ENCODE measurements at regions not wholly inside any gene's neighbourhood (a gene's known extent, or its start where the extent isn't known, plus 50 kb on each side); places are given as distances from the start of the nearest gene placed in this dataset.

DNA sequence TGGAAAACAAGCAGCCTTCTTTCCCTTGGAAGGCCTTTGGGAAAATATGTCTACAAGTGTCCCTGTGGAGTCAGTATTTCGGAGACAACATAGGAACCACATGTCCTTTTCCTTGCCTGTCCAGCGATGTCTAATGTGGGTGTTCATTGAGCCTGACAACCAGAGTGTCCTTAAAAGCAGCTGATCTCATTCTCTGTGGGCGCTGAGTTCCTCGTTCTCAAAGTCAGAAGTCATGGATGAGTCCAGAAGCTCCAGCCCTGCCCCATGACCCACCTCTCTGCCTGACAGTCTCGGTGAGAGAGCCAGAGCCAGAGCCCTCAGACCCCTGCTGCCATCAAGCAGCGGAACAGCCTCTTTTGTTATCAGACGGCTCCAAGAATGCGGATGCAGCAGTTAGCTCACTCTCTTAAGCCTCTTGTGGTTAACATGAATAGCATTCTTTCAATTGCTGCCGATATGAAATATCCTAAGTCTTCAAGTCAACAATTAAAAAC is 329.2 kb downstream of the TGFB2 start:
- intact Hi-C loops (cut with micrococcal nuclease): no loop called here
- ChIA-PET CTCF (no interaction called here), POLR2A (no interaction called here)
- Mint-ChIP-seq H3K36me3 (ENCODE audit: low read depth) (no peaks in the 10 kb centered on the region), H3K27me3 (no peaks in the 10 kb centered on the region), H3K4me1 (ENCODE audit: low read depth) (no peaks in the 10 kb centered on the region), H3K4me3 (no peak overlapping the region), H3K9me3 (peaks cover 3% of the 10 kb centered on the region), H3K27ac (no peak overlapping the region)
- DNase-seq (no peak), ATAC-seq (no peak)
- TF ChIP-seq, protein P1, sequence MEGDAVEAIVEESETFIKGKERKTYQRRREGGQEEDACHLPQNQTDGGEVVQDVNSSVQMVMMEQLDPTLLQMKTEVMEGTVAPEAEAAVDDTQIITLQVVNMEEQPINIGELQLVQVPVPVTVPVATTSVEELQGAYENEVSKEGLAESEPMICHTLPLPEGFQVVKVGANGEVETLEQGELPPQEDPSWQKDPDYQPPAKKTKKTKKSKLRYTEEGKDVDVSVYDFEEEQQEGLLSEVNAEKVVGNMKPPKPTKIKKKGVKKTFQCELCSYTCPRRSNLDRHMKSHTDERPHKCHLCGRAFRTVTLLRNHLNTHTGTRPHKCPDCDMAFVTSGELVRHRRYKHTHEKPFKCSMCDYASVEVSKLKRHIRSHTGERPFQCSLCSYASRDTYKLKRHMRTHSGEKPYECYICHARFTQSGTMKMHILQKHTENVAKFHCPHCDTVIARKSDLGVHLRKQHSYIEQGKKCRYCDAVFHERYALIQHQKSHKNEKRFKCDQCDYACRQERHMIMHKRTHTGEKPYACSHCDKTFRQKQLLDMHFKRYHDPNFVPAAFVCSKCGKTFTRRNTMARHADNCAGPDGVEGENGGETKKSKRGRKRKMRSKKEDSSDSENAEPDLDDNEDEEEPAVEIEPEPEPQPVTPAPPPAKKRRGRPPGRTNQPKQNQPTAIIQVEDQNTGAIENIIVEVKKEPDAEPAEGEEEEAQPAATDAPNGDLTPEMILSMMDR (IDR thresholded peaks at IDR 0.05): no peak

GRCh38 chr1:218677026-218677425 is 331.9 kb downstream of the TGFB2 start:
- H3K36me3 Mint-ChIP-seq (ENCODE audit: low read depth): no peaks in the 10 kb centered on the region
- CTCF ChIA-PET: no interaction called here
- H3K4me1 Mint-ChIP-seq (ENCODE audit: low read depth): no peaks in the 10 kb centered on the region

DNA sequence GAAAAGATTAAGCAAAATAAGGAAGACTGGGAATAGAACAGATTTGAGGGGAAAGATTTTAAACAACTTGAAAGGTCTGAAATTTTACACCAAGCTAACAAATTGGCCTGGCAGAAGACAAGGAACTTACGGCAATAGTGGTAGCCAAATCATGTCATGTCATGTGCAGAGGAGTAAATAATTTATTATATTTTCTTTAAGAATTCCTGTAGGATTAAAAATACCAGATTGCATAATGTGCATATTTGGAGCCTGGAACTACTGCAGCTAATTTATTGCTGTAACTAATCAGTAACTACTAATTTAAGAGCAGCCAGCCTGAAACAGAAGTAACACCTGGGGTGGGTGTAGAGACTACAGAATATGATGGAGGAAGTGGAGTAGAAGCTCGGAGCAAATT is 334.3 kb downstream of the TGFB2 start:
- intact Hi-C loops (cut with micrococcal nuclease): no loop called here
- ChIA-PET CTCF (interaction anchor here (1.1 kb wide), 1 partner anchor 9 kb away, joined by 4 read pairs; no protein-coding TSS in a partner anchor), POLR2A (no interaction called here)
- Mint-ChIP-seq H3K9me3 (no peaks in the 10 kb centered on the region), H3K27me3 (no peaks in the 10 kb centered on the region), H3K4me3 (no peak overlapping the region), H3K27ac (no peak overlapping the region), H3K36me3 (ENCODE audit: low read depth) (no peaks in the 10 kb centered on the region), H3K4me1 (ENCODE audit: low read depth) (no peaks in the 10 kb centered on the region)
- TF ChIP-seq, protein P1 (IDR thresholded peaks at IDR 0.05): no peak
- DNase-seq: no peak
- no peak for ATAC-seq

More at GRCh38 chr1:218677026-218677425, 331.9 kb downstream of the TGFB2 start:
- no peaks in the 10 kb centered on the region for H3K27me3 Mint-ChIP-seq
- intact Hi-C loops (cut with micrococcal nuclease): no loop called here
- H3K9me3 Mint-ChIP-seq: no peaks in the 10 kb centered on the region
- H3K27ac Mint-ChIP-seq: no peak overlapping the region
- POLR2A ChIA-PET: no interaction called here
- ATAC-seq (no peak), DNase-seq (no peak)
- H3K4me3 Mint-ChIP-seq: no peak overlapping the region
- TF ChIP-seq, protein P1 (IDR thresholded peaks at IDR 0.05): no peak

- no peaks in the 10 kb centered on the region for H3K27me3 Mint-ChIP-seq
- no peaks in the 10 kb centered on the region for H3K36me3 Mint-ChIP-seq (ENCODE audit: low read depth)
- H3K4me3 Mint-ChIP-seq: no peak overlapping the region
- no peaks in the 10 kb centered on the region for H3K9me3 Mint-ChIP-seq
- CTCF ChIA-PET: no interaction called here
- TF ChIP-seq, protein P1 (IDR thresholded peaks at IDR 0.05): no peak
- intact Hi-C loops (cut with micrococcal nuclease): no loop called here
- H3K27ac Mint-ChIP-seq: no peak overlapping the region
- ATAC-seq (no peak), DNase-seq (no peak)
- H3K4me1 Mint-ChIP-seq (ENCODE audit: low read depth): no peaks in the 10 kb centered on the region
- POLR2A ChIA-PET: no interaction called here
These were observed 335.0 kb downstream of the TGFB2 start for GRCh38 chr1:218679988-218680748.

DNA sequence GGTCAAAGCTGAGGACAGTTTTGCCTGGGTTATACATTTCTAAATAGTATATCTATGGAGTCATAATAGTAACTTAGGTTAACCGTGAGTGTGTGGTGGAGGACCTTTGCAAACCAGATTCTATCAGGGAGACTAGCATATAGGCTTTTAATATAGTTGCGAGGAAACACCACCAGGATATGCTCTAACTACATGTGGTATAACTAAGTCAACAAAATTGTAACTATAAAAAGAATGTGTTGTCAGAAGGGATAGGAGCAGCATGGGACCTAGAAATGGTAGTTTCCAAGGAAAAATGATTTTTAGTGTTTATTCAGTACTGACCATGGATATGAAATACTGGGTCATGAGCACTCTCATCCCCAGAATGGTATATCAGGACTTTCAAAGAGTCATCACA is 338.1 kb downstream of the TGFB2 start:
- no peak for DNase-seq
- H3K27ac Mint-ChIP-seq: no peak overlapping the region
- TF ChIP-seq, protein P1 (IDR thresholded peaks at IDR 0.05): no peak
- no peaks in the 10 kb centered on the region for H3K27me3 Mint-ChIP-seq
- intact Hi-C loops (cut with micrococcal nuclease): no loop called here
- ATAC-seq: no peak
- ChIA-PET CTCF (no interaction called here), POLR2A (no interaction called here)
- H3K36me3 Mint-ChIP-seq (ENCODE audit: low read depth): no peaks in the 10 kb centered on the region
- H3K4me3 Mint-ChIP-seq: no peak overlapping the region
- no peaks in the 10 kb centered on the region for H3K9me3 Mint-ChIP-seq
- no peaks in the 10 kb centered on the region for H3K4me1 Mint-ChIP-seq (ENCODE audit: low read depth)

All from activated CD8-positive, alpha-beta T cell treated with anti-CD3 and anti-CD28 coated beads for 36 hours (primary cell).